ENCODE measurements at regions not wholly inside any gene's neighbourhood (a gene's known extent, or its start where the extent isn't known, plus 50 kb on each side); places are given as distances from the start of the nearest gene placed in this dataset.
"Not testable (repeated sequence)": the region's sequence is repeated elsewhere in the genome, so short reads cannot be mapped to it uniquely, and the experiment has no call there.

DNA sequence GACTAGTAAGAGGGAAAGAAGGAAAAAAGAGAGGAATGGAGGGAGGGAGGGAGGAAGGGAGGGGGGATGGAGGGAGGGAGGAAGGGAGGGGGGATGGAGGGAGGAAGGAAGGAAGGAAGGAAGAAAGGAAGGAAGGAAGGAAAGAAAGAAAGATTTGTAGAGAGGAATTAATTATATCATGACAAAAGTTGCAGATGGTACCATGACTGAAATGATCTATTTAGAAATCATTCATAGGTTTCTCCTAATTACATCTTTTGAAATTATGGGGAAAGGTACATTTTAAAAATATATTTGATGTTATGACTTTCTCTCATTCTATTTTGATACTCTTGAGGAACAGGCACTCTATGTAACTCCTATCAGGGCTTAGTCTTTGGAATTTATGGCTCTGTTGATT is 236.2 kb upstream of the BTG1 start:
- Histone ChIP-seq H3K36me3 (ENCODE audit: control insufficient read depth in 2 of 2, insufficient read depth in 2 of 2, low read length in 1 of 2) (no peaks in the 10 kb centered on the region), H3K27ac (ENCODE audit: low read depth in 2 of 2, low read length in 1 of 2) (no peak overlapping the region), H3K4me1 (ENCODE audit: control insufficient read depth in 2 of 2, insufficient read depth in 2 of 2, low read length in 1 of 2) (no peaks in the 10 kb centered on the region), H3K4me3 (ENCODE audit: low read depth in 1 of 2, low read length in 2 of 2) (no peak overlapping the region), H3K9me3 (ENCODE audit: control insufficient read depth in 2 of 2, insufficient read depth in 1 of 2, low read depth in 1 of 2, low read length in 1 of 2) (no peaks in the 10 kb centered on the region), H3K27me3 (ENCODE audit: control insufficient read depth in 1 of 2, insufficient read depth in 2 of 2, low read length in 2 of 2) (no peaks in the 10 kb centered on the region)

GRCh38 chr12:92378682-92379479 is 233.2 kb upstream of the BTG1 start:
- no peaks in the 10 kb centered on the region for H3K9me3 ChIP-seq (ENCODE audit: control insufficient read depth in 2 of 2, insufficient read depth in 1 of 2, low read depth in 1 of 2, low read length in 1 of 2)
- WGBS, 2 donors, result 71 to 76% methylated on average over 4 of the region's 4 CpGs
- no peak overlapping the region for H3K4me3 ChIP-seq (ENCODE audit: low read depth in 1 of 2, low read length in 2 of 2)
- H3K27me3 ChIP-seq (ENCODE audit: control insufficient read depth in 1 of 2, insufficient read depth in 2 of 2, low read length in 2 of 2), result no peaks in the 10 kb centered on the region
- H3K4me1 ChIP-seq (ENCODE audit: control insufficient read depth in 2 of 2, insufficient read depth in 2 of 2, low read length in 1 of 2), result no peaks in the 10 kb centered on the region
- no peak overlapping the region for H3K27ac ChIP-seq (ENCODE audit: low read depth in 2 of 2, low read length in 1 of 2)
- no peaks in the 10 kb centered on the region for H3K36me3 ChIP-seq (ENCODE audit: control insufficient read depth in 2 of 2, insufficient read depth in 2 of 2, low read length in 1 of 2)

- H3K4me3 ChIP-seq (ENCODE audit: low read depth in 1 of 2, low read length in 2 of 2); H3K4me1 ChIP-seq (ENCODE audit: control insufficient read depth in 2 of 2, insufficient read depth in 2 of 2, low read length in 1 of 2); H3K9me3 ChIP-seq (ENCODE audit: control insufficient read depth in 2 of 2, insufficient read depth in 1 of 2, low read depth in 1 of 2, low read length in 1 of 2); H3K36me3 ChIP-seq (ENCODE audit: control insufficient read depth in 2 of 2, insufficient read depth in 2 of 2, low read length in 1 of 2); H3K27me3 ChIP-seq (ENCODE audit: control insufficient read depth in 1 of 2, insufficient read depth in 2 of 2, low read length in 2 of 2); H3K27ac ChIP-seq (ENCODE audit: low read depth in 2 of 2, low read length in 1 of 2): not testable (repeated sequence)
- WGBS, 2 donors, result 96 to 99% methylated on average over 3 of the region's 3 CpGs
Measured at GRCh38 chr12:92375504-92375903, 229.9 kb upstream of the BTG1 start.

DNA sequence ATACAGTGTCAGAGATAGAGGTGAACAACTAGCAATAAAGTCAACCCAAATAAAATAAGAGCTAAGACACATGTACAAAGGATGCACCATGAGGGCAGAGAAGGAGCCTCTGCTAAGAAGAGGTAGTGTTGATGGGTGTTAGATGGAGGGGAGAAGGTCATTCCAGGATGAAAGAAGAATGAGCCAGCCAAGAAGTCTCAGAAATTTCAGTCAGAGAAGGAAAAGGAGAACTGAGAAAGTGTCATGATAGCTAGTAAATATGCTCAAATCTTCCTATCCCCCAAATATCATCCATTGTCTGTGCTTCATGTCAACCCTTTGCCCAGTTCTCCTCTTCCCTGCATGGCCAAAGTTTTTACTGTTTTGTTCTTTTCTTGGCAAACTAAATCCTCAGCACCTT is 225.2 kb upstream of the BTG1 start:
- Histone ChIP-seq H3K4me3 (ENCODE audit: low read depth in 1 of 2, low read length in 2 of 2) (no peak overlapping the region), H3K9me3 (ENCODE audit: control insufficient read depth in 2 of 2, insufficient read depth in 1 of 2, low read depth in 1 of 2, low read length in 1 of 2) (no peaks in the 10 kb centered on the region), H3K36me3 (ENCODE audit: control insufficient read depth in 2 of 2, insufficient read depth in 2 of 2, low read length in 1 of 2) (no peaks in the 10 kb centered on the region), H3K27me3 (ENCODE audit: control insufficient read depth in 1 of 2, insufficient read depth in 2 of 2, low read length in 2 of 2) (no peaks in the 10 kb centered on the region), H3K4me1 (ENCODE audit: control insufficient read depth in 2 of 2, insufficient read depth in 2 of 2, low read length in 1 of 2) (no peaks in the 10 kb centered on the region), H3K27ac (ENCODE audit: low read depth in 2 of 2, low read length in 1 of 2) (no peak overlapping the region)

DNA sequence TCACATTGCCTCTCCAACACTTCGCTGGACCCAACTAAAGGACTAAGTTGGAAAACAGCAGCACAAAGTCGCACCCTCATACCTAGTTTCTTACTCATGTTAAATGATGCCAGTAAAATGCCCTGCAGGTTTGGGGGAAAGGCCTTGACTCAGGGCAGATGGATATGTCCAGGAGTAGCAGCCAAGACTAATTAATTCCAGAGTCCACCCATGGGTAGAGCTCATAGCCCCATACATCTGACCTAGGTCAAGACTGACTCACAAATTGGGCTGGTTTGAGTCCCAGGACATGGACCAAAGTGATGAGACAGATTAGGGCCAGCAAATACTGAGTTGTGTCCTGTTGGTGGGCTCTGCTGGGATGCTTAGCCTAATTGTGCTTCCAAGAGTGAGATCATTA is 224.0 kb upstream of the BTG1 start:
- Histone ChIP-seq H3K4me1 (ENCODE audit: control insufficient read depth in 2 of 2, insufficient read depth in 2 of 2, low read length in 1 of 2) (no peaks in the 10 kb centered on the region), H3K27me3 (ENCODE audit: control insufficient read depth in 1 of 2, insufficient read depth in 2 of 2, low read length in 2 of 2) (no peaks in the 10 kb centered on the region), H3K4me3 (ENCODE audit: low read depth in 1 of 2, low read length in 2 of 2) (no peak overlapping the region), H3K9me3 (ENCODE audit: control insufficient read depth in 2 of 2, insufficient read depth in 1 of 2, low read depth in 1 of 2, low read length in 1 of 2) (no peaks in the 10 kb centered on the region), H3K27ac (ENCODE audit: low read depth in 2 of 2, low read length in 1 of 2) (no peak overlapping the region), H3K36me3 (ENCODE audit: control insufficient read depth in 2 of 2, insufficient read depth in 2 of 2, low read length in 1 of 2) (no peaks in the 10 kb centered on the region)
- 65 to 77% methylated on average over 2 of the region's 2 CpGs for WGBS, 2 donors

DNA sequence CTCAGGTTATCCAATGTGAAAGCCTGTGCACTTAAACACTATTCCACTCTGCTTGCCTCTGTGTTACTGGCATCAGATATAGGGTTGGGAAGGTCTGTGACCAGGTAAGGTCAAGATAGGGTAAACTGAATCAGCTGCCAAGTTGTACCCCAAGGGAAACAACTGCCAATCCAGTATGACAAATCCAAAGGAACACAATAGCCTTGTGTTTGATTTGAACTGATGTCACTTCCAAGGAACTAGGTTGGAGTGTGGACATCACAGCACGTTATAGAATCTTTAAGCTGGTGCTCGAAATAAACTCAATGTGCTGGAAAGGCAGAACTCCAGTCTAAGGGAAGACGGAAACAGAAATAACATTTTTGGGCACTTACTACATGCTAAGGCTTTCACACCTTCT is 223.4 kb upstream of the BTG1 start:
- no peaks in the 10 kb centered on the region for H3K9me3 ChIP-seq (ENCODE audit: control insufficient read depth in 2 of 2, insufficient read depth in 1 of 2, low read depth in 1 of 2, low read length in 1 of 2)
- H3K27me3 ChIP-seq (ENCODE audit: control insufficient read depth in 1 of 2, insufficient read depth in 2 of 2, low read length in 2 of 2), result no peaks in the 10 kb centered on the region
- no peak overlapping the region for H3K27ac ChIP-seq (ENCODE audit: low read depth in 2 of 2, low read length in 1 of 2)
- 84 to 90% methylated on average over 3 of the region's 3 CpGs for WGBS, 2 donors
- H3K36me3 ChIP-seq (ENCODE audit: control insufficient read depth in 2 of 2, insufficient read depth in 2 of 2, low read length in 1 of 2), result no peaks in the 10 kb centered on the region
- H3K4me1 ChIP-seq (ENCODE audit: control insufficient read depth in 2 of 2, insufficient read depth in 2 of 2, low read length in 1 of 2), result no peaks in the 10 kb centered on the region
- no peak overlapping the region for H3K4me3 ChIP-seq (ENCODE audit: low read depth in 1 of 2, low read length in 2 of 2)

DNA sequence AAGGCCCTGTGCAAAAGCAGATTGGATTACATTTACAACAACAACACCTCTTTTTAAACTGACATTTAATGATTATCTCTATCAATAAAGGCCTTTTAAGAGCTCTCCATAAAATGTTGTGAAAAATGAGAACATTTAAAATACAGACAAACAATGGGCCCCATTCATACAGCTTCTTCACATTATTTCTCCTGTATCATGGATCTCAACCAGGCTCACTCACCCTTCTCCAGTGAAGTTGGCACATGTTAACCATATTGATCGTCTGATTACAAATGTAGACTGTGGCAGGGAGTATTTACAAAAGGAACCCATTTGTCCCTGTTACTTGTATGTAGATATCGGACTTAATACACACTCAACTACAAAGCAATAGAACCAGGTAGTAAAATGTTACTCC is 220.2 kb upstream of the BTG1 start:
- Histone ChIP-seq H3K27me3 (ENCODE audit: control insufficient read depth in 1 of 2, insufficient read depth in 2 of 2, low read length in 2 of 2) (no peaks in the 10 kb centered on the region), H3K27ac (ENCODE audit: low read depth in 2 of 2, low read length in 1 of 2) (no peak overlapping the region), H3K9me3 (ENCODE audit: control insufficient read depth in 2 of 2, insufficient read depth in 1 of 2, low read depth in 1 of 2, low read length in 1 of 2) (no peaks in the 10 kb centered on the region), H3K36me3 (ENCODE audit: control insufficient read depth in 2 of 2, insufficient read depth in 2 of 2, low read length in 1 of 2) (no peaks in the 10 kb centered on the region), H3K4me1 (ENCODE audit: control insufficient read depth in 2 of 2, insufficient read depth in 2 of 2, low read length in 1 of 2) (no peaks in the 10 kb centered on the region), H3K4me3 (ENCODE audit: low read depth in 1 of 2, low read length in 2 of 2) (no peak overlapping the region)
- WGBS, 2 donors, result 80 to 93% methylated on average over 2 of the region's 2 CpGs

DNA sequence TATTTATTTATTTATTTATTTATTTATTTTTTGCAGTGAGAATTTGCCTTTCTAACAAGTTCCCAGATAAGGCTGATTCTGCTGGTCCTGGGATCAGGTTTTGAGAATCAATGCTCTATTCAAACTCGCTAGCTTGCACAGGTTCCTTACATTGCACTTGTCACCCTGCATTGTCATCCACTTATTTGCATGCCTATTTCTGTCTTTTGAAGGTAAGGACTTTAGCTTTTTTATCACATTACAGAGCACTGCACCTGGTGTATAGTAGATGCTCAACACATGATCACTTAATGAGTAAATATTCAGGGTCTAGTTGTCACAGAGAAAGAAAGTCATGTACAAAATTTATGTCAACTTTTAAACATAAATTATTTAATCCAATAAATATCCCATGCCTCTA is 219.7 kb upstream of the BTG1 start:
- H3K4me3 ChIP-seq (ENCODE audit: low read depth in 1 of 2, low read length in 2 of 2), result no peak overlapping the region
- 94 to 97% methylated on average over 1 of the region's 1 CpG for WGBS, 2 donors
- H3K27ac ChIP-seq (ENCODE audit: low read depth in 2 of 2, low read length in 1 of 2), result no peak overlapping the region
- no peaks in the 10 kb centered on the region for H3K36me3 ChIP-seq (ENCODE audit: control insufficient read depth in 2 of 2, insufficient read depth in 2 of 2, low read length in 1 of 2)
- H3K9me3 ChIP-seq (ENCODE audit: control insufficient read depth in 2 of 2, insufficient read depth in 1 of 2, low read depth in 1 of 2, low read length in 1 of 2), result no peaks in the 10 kb centered on the region
- no peaks in the 10 kb centered on the region for H3K27me3 ChIP-seq (ENCODE audit: control insufficient read depth in 1 of 2, insufficient read depth in 2 of 2, low read length in 2 of 2)
- H3K4me1 ChIP-seq (ENCODE audit: control insufficient read depth in 2 of 2, insufficient read depth in 2 of 2, low read length in 1 of 2), result no peaks in the 10 kb centered on the region

DNA sequence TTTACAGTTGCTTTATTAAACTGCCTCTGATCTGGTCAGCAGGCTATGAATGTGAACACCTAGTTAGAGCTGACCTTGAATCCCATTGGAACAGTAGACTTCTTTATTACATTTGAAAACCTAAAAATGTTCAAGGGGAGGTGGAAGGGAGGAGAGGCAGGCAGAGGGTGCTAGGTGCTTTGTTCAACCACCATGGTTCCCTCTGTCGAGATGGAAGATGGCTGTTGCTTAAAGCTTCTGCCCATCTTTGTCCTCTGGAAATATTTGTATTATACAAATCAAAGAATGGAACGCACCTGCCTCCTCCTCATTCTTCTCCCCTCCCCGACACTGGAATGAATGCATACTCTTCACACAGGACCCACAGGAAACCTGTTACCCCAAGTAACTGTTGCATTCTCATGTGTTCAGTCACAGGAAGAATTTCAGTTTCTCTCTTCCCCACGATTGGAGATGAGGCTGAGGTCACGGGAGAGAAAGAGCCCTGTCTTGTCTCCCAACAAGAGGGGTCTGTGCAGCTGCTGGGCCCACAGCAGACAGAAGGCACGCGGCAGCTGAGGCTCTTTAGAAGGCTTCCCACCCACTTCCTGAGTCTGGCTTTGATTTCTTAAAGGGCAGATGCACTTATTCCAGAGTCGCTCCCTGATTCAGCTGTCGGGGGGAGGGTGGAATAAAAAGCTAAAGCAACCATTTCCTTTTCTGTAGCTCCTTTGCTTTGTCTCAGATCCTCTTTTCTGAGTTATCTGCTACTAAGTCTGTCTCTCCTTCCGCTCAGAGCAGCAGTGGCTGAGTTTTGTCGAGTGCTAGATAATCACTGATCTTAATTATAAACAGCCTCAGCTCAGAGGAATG is 217.9 kb upstream of the BTG1 start:
- H3K4me3 ChIP-seq (ENCODE audit: low read depth in 1 of 2, low read length in 2 of 2), result no peak overlapping the region
- H3K27ac ChIP-seq (ENCODE audit: low read depth in 2 of 2, low read length in 1 of 2), result peak overlapping the region in 1 of 2 donors; percentile 13
- H3K27me3 ChIP-seq (ENCODE audit: control insufficient read depth in 1 of 2, insufficient read depth in 2 of 2, low read length in 2 of 2), result no peaks in the 10 kb centered on the region
- no peaks in the 10 kb centered on the region for H3K36me3 ChIP-seq (ENCODE audit: control insufficient read depth in 2 of 2, insufficient read depth in 2 of 2, low read length in 1 of 2)
- no peaks in the 10 kb centered on the region for H3K9me3 ChIP-seq (ENCODE audit: control insufficient read depth in 2 of 2, insufficient read depth in 1 of 2, low read depth in 1 of 2, low read length in 1 of 2)
- H3K4me1 ChIP-seq (ENCODE audit: control insufficient read depth in 2 of 2, insufficient read depth in 2 of 2, low read length in 1 of 2), result no peaks in the 10 kb centered on the region
- 56 to 61% methylated on average over 11 of the region's 11 CpGs for WGBS, 2 donors

DNA sequence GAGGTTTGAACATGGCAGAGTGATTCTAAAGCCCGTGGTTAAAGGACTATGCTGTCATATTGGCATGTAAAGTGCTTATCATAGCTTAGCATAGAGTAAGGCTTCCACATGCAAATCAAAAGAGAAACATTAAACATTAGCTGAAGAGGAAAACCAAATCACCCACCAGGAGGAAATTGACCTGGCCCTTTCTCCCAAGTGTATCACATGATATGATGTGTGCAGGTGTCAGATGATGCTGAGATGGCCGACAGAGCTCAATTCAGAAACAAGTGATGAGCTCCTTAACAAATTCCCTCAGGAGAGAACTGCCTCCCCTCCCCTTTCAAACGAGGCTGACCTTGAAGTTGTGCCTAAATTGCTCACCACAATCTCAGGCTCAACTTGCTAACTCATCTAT is 217.1 kb upstream of the BTG1 start:
- no peaks in the 10 kb centered on the region for H3K27me3 ChIP-seq (ENCODE audit: control insufficient read depth in 1 of 2, insufficient read depth in 2 of 2, low read length in 2 of 2)
- no peaks in the 10 kb centered on the region for H3K36me3 ChIP-seq (ENCODE audit: control insufficient read depth in 2 of 2, insufficient read depth in 2 of 2, low read length in 1 of 2)
- no peak overlapping the region for H3K4me3 ChIP-seq (ENCODE audit: low read depth in 1 of 2, low read length in 2 of 2)
- no peaks in the 10 kb centered on the region for H3K4me1 ChIP-seq (ENCODE audit: control insufficient read depth in 2 of 2, insufficient read depth in 2 of 2, low read length in 1 of 2)
- H3K9me3 ChIP-seq (ENCODE audit: control insufficient read depth in 2 of 2, insufficient read depth in 1 of 2, low read depth in 1 of 2, low read length in 1 of 2), result no peaks in the 10 kb centered on the region
- H3K27ac ChIP-seq (ENCODE audit: low read depth in 2 of 2, low read length in 1 of 2), result no peak overlapping the region
- WGBS, 2 donors, result 45 to 50% methylated on average over 3 of the region's 3 CpGs
